Esophagus squamous epithelium (tissue), 4 donors: ENCODE measurements at regions not wholly inside any gene's neighbourhood (a gene's known extent, or its start where the extent isn't known, plus 50 kb on each side); places are given as distances from the start of the nearest gene placed in this dataset.

Experiments used
- POLR2A ChIP-seq, 4 donors: fragments of 450-650 bp; IDR thresholded peaks; one replicate each; pipeline ENCODE4 v1.6.1; 2017; ENCODE audit warnings: antibody characterized with exemption in 4 of 4, mild to moderate bottlenecking in 4 of 4, moderate library complexity in 3 of 4
- TF ChIP-seq, protein P1 (sequence below), 6 experiments: fragments of 450-650 bp in 4 of 6; fragments of 200-600 bp in 2 of 6; sonication (generic) in 2 of 6; IDR thresholded peaks; one replicate each; pipeline ENCODE4 v1.5.1; 2016 to 2019; ENCODE audit warnings: antibody characterized with exemption in 6 of 6, mild to moderate bottlenecking in 4 of 6, moderate library complexity in 4 of 6

DNA sequence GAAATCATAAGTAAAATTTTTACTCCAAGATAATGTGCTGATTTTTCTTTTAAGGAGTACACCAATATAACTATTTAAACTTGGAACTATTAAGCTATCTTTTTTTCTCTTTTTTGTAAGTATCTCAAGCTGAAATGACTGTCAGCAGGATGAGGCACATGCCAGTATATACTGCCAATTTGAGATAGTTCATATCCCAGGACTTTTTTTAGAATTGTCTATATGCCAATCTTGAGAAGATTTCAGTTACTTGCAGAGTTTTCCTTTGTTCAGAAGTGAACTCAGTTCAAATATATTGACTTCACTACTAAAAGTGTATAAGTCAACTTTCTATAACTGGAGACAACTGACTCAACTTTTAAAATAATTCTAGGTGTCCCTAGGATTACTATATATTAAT, 181.7 kb upstream of the ZNF717 start:
- TF ChIP-seq, protein P1, sequence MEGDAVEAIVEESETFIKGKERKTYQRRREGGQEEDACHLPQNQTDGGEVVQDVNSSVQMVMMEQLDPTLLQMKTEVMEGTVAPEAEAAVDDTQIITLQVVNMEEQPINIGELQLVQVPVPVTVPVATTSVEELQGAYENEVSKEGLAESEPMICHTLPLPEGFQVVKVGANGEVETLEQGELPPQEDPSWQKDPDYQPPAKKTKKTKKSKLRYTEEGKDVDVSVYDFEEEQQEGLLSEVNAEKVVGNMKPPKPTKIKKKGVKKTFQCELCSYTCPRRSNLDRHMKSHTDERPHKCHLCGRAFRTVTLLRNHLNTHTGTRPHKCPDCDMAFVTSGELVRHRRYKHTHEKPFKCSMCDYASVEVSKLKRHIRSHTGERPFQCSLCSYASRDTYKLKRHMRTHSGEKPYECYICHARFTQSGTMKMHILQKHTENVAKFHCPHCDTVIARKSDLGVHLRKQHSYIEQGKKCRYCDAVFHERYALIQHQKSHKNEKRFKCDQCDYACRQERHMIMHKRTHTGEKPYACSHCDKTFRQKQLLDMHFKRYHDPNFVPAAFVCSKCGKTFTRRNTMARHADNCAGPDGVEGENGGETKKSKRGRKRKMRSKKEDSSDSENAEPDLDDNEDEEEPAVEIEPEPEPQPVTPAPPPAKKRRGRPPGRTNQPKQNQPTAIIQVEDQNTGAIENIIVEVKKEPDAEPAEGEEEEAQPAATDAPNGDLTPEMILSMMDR (IDR thresholded peaks at IDR 0.05): no peak
- no peak for TF ChIP-seq POLR2A (IDR thresholded peaks at IDR 0.05)
